HG03521 (cell line): ENCODE measurements at regions not wholly inside any gene's neighbourhood (a gene's known extent, or its start where the extent isn't known, plus 50 kb on each side); places are given as distances from the start of the nearest gene placed in this dataset.
A peak's percentile ranks its signal among the peaks of the same experiment; 100 is the strongest.

ENCODE experiments used
- ATAC-seq: cut with Tn5 transposase; IDR thresholded peaks from one replicate; pipeline ENCODE4 v1.9.1; 2021; ENCODE audit warnings: mild to moderate bottlenecking, moderate library complexity; ENCODE audit not compliant: unreplicated experiment

- no peak for ATAC-seq
Observed at GRCh38 chr6:22043284-22043962, 253.4 kb downstream of the PRL start.

GRCh38 chr6:22045261-22045912, 251.4 kb downstream of the PRL start:
- ATAC-seq: no peak

GRCh38 chr6:22049002-22049401, 247.8 kb downstream of the PRL start:
- ATAC-seq: no peak

- ATAC-seq: no peak
Observed at GRCh38 chr6:22053391-22053997, 243.3 kb downstream of the PRL start.

- ATAC-seq: no peak
Observed at GRCh38 chr6:22056398-22056797, 240.4 kb downstream of the PRL start.

GRCh38 chr6:22057962-22058361, 238.9 kb downstream of the PRL start:
- no peak for ATAC-seq

GRCh38 chr6:22059126-22059525, 237.7 kb downstream of the PRL start:
- no peak for ATAC-seq

GRCh38 chr6:22059946-22060345, 236.9 kb downstream of the PRL start:
- no peak for ATAC-seq

GRCh38 chr6:22062807-22063408, 233.9 kb downstream of the PRL start:
- peak; percentile 68 for ATAC-seq

- ATAC-seq: no peak
Observed at GRCh38 chr6:22064558-22064957, 232.3 kb downstream of the PRL start.

- ATAC-seq: no peak
Observed at GRCh38 chr6:22067122-22067521, 229.7 kb downstream of the PRL start.

- no peak for ATAC-seq
Observed at GRCh38 chr6:22067671-22068070, 229.2 kb downstream of the PRL start.

- ATAC-seq: peak; percentile 49
Observed at GRCh38 chr6:22068561-22069305, 228.1 kb downstream of the PRL start.

- ATAC-seq: no peak
Observed at GRCh38 chr6:22069306-22069800, 227.5 kb downstream of the PRL start.

GRCh38 chr6:22071270-22072041, 225.4 kb downstream of the PRL start:
- no peak for ATAC-seq

GRCh38 chr6:22072949-22073348, 223.9 kb downstream of the PRL start:
- no peak for ATAC-seq

- no peak for ATAC-seq
Observed at GRCh38 chr6:22073516-22074198, 223.2 kb downstream of the PRL start.

- no peak for ATAC-seq
Observed at GRCh38 chr6:22078288-22078687, 218.5 kb downstream of the PRL start.

GRCh38 chr6:22078802-22079545, 217.9 kb downstream of the PRL start:
- no peak for ATAC-seq
